ENCODE measurements at regions not wholly inside any gene's neighbourhood (a gene's known extent, or its start where the extent isn't known, plus 50 kb on each side); places are given as distances from the start of the nearest gene placed in this dataset.

DNA sequence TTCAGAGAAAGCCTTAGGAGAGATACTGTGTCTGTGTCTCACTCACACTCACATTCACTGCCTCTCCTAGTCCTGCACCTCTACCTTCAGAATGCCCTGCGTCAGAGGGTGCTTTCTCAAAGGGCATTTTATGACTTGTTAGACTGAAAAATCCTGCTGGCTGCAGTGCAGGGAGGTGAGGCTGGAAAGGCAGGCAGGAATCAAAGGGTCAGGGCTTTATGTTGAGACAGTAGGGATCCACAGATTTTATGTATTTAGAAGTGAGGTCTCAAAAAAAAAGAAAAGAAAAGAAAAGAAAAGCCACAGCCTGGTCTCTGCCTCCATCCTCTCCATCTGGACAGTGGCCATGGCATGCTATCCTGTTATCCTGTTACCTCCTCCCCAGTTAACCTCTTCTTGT lies 936.0 kb upstream of the SLC10A2 start:
- no peak overlapping the region for H3K4me3 ChIP-seq (ENCODE audit: control insufficient read depth, low read depth, low read length)
- TF ChIP-seq, protein P1, sequence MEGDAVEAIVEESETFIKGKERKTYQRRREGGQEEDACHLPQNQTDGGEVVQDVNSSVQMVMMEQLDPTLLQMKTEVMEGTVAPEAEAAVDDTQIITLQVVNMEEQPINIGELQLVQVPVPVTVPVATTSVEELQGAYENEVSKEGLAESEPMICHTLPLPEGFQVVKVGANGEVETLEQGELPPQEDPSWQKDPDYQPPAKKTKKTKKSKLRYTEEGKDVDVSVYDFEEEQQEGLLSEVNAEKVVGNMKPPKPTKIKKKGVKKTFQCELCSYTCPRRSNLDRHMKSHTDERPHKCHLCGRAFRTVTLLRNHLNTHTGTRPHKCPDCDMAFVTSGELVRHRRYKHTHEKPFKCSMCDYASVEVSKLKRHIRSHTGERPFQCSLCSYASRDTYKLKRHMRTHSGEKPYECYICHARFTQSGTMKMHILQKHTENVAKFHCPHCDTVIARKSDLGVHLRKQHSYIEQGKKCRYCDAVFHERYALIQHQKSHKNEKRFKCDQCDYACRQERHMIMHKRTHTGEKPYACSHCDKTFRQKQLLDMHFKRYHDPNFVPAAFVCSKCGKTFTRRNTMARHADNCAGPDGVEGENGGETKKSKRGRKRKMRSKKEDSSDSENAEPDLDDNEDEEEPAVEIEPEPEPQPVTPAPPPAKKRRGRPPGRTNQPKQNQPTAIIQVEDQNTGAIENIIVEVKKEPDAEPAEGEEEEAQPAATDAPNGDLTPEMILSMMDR (IDR thresholded peaks at IDR 0.05; ENCODE audit: control insufficient read depth, insufficient read depth, low read depth, low read length, missing control alignments): no peak
- DNase-seq (ENCODE audit: low read depth): no peak

DNA sequence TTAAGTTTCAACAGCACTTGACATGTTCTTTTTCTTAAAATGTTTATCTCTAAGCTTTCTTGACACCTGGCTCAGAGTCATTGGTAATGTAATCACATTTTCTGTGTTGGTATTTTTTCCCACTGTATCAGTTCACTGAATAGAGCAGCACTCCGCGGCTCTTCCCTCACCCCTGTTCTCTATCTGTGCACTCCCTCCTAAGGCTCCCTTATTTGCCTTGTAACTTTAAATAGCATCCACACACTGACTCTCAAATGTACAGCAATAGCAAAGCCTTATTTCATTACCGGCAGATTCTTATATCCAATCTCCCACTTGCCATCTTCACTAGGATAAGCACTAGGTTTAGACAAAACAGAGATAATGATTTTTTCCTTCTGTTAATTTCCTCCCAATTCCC lies 935.5 kb upstream of the SLC10A2 start:
- no peak overlapping the region for H3K4me3 ChIP-seq (ENCODE audit: control insufficient read depth, low read depth, low read length)
- TF ChIP-seq, protein P1 (IDR thresholded peaks at IDR 0.05; ENCODE audit: control insufficient read depth, insufficient read depth, low read depth, low read length, missing control alignments): no peak
- DNase-seq (ENCODE audit: low read depth): no peak

DNA sequence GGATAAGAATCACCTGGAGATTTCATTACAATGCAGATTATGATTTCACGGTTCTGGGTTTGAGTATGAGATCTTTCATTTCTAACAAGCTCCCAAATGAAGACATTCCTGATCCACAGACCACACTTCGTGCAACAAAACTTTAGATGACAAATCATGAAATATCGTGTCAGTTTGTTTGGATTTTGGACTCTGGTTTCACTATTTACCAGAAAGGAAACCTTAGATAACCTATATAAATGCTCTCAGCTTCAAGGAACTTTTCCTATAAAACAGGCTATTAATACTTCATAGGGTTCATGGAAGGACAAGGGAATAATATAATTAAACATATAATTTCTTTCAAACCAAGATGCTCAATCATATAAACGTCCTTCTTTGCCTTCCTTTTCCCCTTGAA lies 930.5 kb upstream of the SLC10A2 start:
- DNase-seq (ENCODE audit: low read depth): no peak
- H3K4me3 ChIP-seq (ENCODE audit: control insufficient read depth, low read depth, low read length): no peak overlapping the region
- TF ChIP-seq, protein P1 (IDR thresholded peaks at IDR 0.05; ENCODE audit: control insufficient read depth, insufficient read depth, low read depth, low read length, missing control alignments): no peak

DNA sequence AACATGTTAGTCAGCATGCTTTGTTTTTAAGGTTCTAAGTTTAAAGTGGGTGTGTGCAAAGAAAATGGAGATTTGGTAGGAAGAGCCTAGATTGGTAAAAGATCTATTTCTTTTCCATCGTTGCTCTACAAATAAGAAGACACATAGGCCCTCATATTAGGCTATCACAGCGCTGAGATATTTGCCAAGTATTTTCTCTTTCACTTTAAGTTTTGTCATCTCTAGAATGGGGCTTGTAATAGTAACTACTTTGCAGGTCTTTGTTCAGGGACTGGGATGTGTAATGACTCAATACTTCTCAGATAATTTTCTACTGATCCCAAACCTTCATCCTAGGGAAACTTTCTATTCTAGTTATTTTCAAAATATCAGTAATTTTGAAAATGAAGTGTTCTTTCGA lies 917.7 kb upstream of the SLC10A2 start:
- no peak overlapping the region for H3K4me3 ChIP-seq (ENCODE audit: control insufficient read depth, low read depth, low read length)
- TF ChIP-seq, protein P1 (IDR thresholded peaks at IDR 0.05; ENCODE audit: control insufficient read depth, insufficient read depth, low read depth, low read length, missing control alignments): no peak
- DNase-seq (ENCODE audit: low read depth): no peak

DNA sequence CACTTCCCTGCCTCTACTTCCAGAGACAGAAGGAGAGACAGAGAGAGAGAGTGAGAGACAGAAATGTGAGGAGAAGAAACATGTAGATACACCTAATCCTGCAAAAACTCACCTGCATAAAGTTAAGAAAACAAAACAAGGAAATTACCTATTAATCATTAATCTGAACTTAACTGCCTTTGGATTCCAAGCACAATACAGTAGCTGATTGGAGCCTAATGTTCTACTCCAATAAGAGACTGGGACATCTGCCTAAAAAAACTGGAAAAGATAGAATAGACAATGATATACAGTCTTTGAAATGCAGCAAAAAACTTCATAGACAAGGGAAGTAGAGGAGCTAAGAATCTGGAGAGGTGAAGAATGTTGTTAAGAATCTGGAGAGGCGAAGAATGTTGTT lies 910.2 kb upstream of the SLC10A2 start:
- no peak for DNase-seq (ENCODE audit: low read depth)
- H3K4me3 ChIP-seq (ENCODE audit: control insufficient read depth, low read depth, low read length): no peak overlapping the region
- TF ChIP-seq, protein P1 (IDR thresholded peaks at IDR 0.05; ENCODE audit: control insufficient read depth, insufficient read depth, low read depth, low read length, missing control alignments): no peak

DNA sequence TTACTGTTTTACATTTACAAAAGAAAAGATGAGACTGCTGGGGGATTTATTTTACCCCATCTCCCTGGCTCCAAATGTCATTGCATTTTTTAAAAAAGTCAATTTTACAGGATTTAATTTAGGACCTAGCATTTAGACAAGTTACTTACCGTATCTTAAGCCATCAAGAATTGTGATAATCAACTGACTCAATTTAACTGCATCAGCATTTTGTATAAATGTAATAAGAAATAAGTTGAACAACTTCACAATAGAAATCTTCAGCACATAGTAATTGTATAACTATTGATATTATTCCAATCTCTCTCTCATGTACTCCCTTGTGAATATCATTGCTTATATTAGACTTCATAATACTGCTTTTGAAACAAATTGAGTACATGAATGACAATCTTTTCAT lies 907.5 kb upstream of the SLC10A2 start:
- no peak overlapping the region for H3K4me3 ChIP-seq (ENCODE audit: control insufficient read depth, low read depth, low read length)
- no peak for DNase-seq (ENCODE audit: low read depth)
- TF ChIP-seq, protein P1 (IDR thresholded peaks at IDR 0.05; ENCODE audit: control insufficient read depth, insufficient read depth, low read depth, low read length, missing control alignments): no peak

DNA sequence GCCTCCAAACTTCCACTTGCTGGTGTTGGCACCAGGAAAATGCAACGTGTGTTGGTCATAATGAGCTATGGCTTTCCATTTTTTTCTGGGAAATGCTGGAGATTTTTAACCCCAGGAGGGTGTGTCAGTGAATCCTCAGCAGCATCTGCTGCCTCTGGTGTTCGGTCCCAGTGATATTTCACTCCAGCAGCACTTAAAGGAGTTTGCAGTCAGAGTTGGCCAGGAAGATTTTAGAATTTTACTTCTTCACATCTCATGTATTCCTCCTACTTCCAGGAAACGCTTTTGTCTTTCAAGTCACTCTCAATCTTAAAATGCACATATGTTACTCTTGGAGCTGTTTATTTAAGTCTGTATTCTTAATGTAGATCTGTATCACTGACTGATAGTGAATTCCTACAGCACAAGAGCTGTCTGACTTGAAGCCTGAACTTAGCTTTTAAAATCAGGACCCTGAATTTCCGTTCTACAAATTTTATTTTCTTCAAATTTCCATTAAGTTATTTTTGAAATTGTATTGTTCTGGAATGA lies 903.4 kb upstream of the SLC10A2 start:
- H3K4me3 ChIP-seq (ENCODE audit: control insufficient read depth, low read depth, low read length): no peak overlapping the region
- DNase-seq (ENCODE audit: low read depth): no peak
- TF ChIP-seq, protein P1 (IDR thresholded peaks at IDR 0.05; ENCODE audit: control insufficient read depth, insufficient read depth, low read depth, low read length, missing control alignments): no peak

All from AG09309 (cell line).